CD14-positive monocyte (primary cell): ENCODE measurements at regions not wholly inside any gene's neighbourhood (a gene's known extent, or its start where the extent isn't known, plus 50 kb on each side); places are given as distances from the start of the nearest gene placed in this dataset.

Experiments
- DNase-seq, 3 donors: peaks; one replicate each; pipeline ENCODE4 v3.0.0-alpha.2; 2011 to 2022
- H2AFZ ChIP-seq: 2 replicates; pipeline ENCODE4 v1.6.0; 2012; ENCODE audit warnings: mild to moderate bottlenecking, low read depth, low read length, inconsistent platforms; ENCODE audit not compliant: insufficient read depth, poor library complexity, severe bottlenecking
- H3K27ac ChIP-seq, 2 donors: 1 replicate in 1 of 2; 2 replicates in 1 of 2; pipeline ENCODE4 v1.5.1; 2012 to 2013; ENCODE audit warnings: low read length in 2 of 2, control low read depth in 1 of 2, inconsistent platforms in 1 of 2, low read depth in 1 of 2, mild to moderate bottlenecking in 1 of 2
- H3K27me3 ChIP-seq, 2 donors: one replicate each; pipeline versions ENCODE4 v1.6.0 to v1.6.1; 2011 to 2013; ENCODE audit warnings: low read length in 2 of 2; ENCODE audit not compliant: control insufficient read depth in 2 of 2, insufficient read depth in 2 of 2
- H3K36me3 ChIP-seq, 2 donors: replicated peaks in 1 of 2; 1 replicate in 1 of 2; 2 replicates in 1 of 2; pipeline versions ENCODE4 v1.5.1 to v1.6.1; 2012 to 2013; ENCODE audit warnings: low read length in 2 of 2, control low read depth in 1 of 2, inconsistent platforms in 1 of 2, mild to moderate bottlenecking in 1 of 2; ENCODE audit not compliant: insufficient read depth in 2 of 2, control insufficient read depth in 1 of 2
- H3K4me1 ChIP-seq, 2 donors: 1 replicate in 1 of 2; 2 replicates in 1 of 2; pipeline versions ENCODE4 v1.5.1 to v1.6.1; 2012 to 2013; ENCODE audit warnings: low read length in 2 of 2, control low read depth in 1 of 2, inconsistent platforms in 1 of 2, mild to moderate bottlenecking in 1 of 2, moderate library complexity in 1 of 2; ENCODE audit not compliant: insufficient read depth in 2 of 2, control insufficient read depth in 1 of 2
- H3K4me2 ChIP-seq: replicated peaks from 2 replicates; pipeline ENCODE3; 2012; ENCODE audit warnings: low read length, moderate library complexity, mild to moderate bottlenecking; ENCODE audit not compliant: poor library complexity, severe bottlenecking; ENCODE audit errors: extremely low read depth
- H3K4me3 ChIP-seq, 3 experiments: fragments of 200-600 bp in 1 of 3; sonication (generic) in 1 of 3; replicated peaks in 1 of 3; 1 replicate in 2 of 3; 2 replicates in 1 of 3; pipeline ENCODE4 v1.5.1; 2011 to 2013; ENCODE audit warnings: low read length in 3 of 3, mild to moderate bottlenecking in 3 of 3, control low read depth in 2 of 3, low read depth in 2 of 3, inconsistent platforms in 1 of 3, moderate library complexity in 1 of 3
- H3K79me2 ChIP-seq: 2 replicates; pipeline ENCODE4 v1.6.0; 2012; ENCODE audit warnings: mild to moderate bottlenecking, control low read depth, inconsistent platforms, low read length, moderate library complexity; ENCODE audit not compliant: insufficient read depth
- H3K9ac ChIP-seq: 2 replicates; pipeline ENCODE4 v1.6.0; 2017; ENCODE audit warnings: low read length, mild to moderate bottlenecking; ENCODE audit not compliant: insufficient read depth, poor library complexity, severe bottlenecking
- H3K9me3 ChIP-seq, 2 donors: replicated peaks in 1 of 2; 1 replicate in 1 of 2; 2 replicates in 1 of 2; pipeline versions ENCODE4 v1.5.1 to v1.6.1; 2012 to 2013; ENCODE audit warnings: low read length in 2 of 2, control low read depth in 1 of 2; ENCODE audit not compliant: control insufficient read depth in 1 of 2, insufficient read depth in 1 of 2
- H4K20me1 ChIP-seq: 2 replicates; pipeline ENCODE4 v1.6.0; 2012; ENCODE audit warnings: mild to moderate bottlenecking, low read length, control low read depth, moderate library complexity; ENCODE audit not compliant: insufficient read depth
- H3K27ac Mint-ChIP-seq, 7 donors: one replicate each; pipeline ENCODE4 v1.8.0; 2020; ENCODE audit warnings: mild to moderate bottlenecking in 7 of 7, mixed read lengths in 7 of 7, moderate library complexity in 6 of 7, inconsistent platforms in 2 of 7
- H3K27me3 Mint-ChIP-seq, 3 donors: one replicate each; pipeline ENCODE4 v1.8.0; 2021 to 2022; ENCODE audit warnings: low read depth in 3 of 3, mild to moderate bottlenecking in 3 of 3, mixed read lengths in 3 of 3, moderate library complexity in 3 of 3, inconsistent platforms in 1 of 3
- H3K36me3 Mint-ChIP-seq, 2 donors: one replicate each; pipeline ENCODE4 v1.8.0; 2020; ENCODE audit warnings: mixed read lengths in 2 of 2, inconsistent platforms in 1 of 2, mild to moderate bottlenecking in 1 of 2
- H3K4me1 Mint-ChIP-seq: one replicate; pipeline ENCODE4 v1.8.0; 2020; ENCODE audit warnings: mild to moderate bottlenecking, mixed read lengths
- H3K4me3 Mint-ChIP-seq, 2 donors: one replicate each; pipeline ENCODE4 v1.8.0; 2020; ENCODE audit warnings: mild to moderate bottlenecking in 2 of 2, mixed read lengths in 2 of 2, moderate library complexity in 1 of 2
- H3K9me3 Mint-ChIP-seq, 7 donors: one replicate each; pipeline ENCODE4 v1.8.0; 2020 to 2022; ENCODE audit warnings: mixed read lengths in 7 of 7, mild to moderate bottlenecking in 6 of 7, moderate library complexity in 6 of 7, inconsistent platforms in 2 of 7
- WGBS: methylation state at CpG from one replicate; pipeline ENCODE4 v1.1.5; 2013; ENCODE audit warnings: missing lambda C conversion rate; ENCODE audit not compliant: insufficient coverage; 5-methylcytosine and 5-hydroxymethylcytosine counted together
- intact Hi-C, 2 donors: fragments of 100-400 bp; cut with micrococcal nuclease; formaldehyde crosslinking; loops; one replicate each; pipeline versions ENCODE4 v1.15.0 to v1.15.1; 2023
- TF ChIP-seq, protein P1 (sequence below): fragments of 200-600 bp; IDR thresholded peaks from one replicate; pipeline ENCODE4 v1.8.0; 2022; ENCODE audit warnings: antibody characterized with exemption, mild to moderate bottlenecking

DNA sequence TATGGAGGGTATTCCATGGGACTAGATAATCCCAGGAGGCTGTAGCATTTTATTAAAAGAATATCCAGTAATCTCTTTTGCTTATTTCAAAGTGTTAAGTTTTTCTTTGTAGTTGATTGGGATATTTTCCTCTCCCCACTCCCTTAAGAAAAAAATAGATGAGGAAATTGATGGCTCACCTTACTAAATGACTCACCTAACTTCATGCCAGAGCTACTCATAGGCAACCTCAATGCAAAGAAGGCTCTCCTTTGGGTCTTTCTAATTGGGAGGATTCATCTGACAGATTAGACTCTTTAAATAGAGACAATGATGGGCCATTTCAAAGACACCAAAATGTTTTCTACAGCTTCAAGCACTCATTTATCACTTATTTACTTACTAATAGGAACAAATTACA lies 528.5 kb upstream of the BTBD3 start:
- no peak overlapping the region for H3K4me3 Mint-ChIP-seq
- H3K36me3 ChIP-seq = no peaks in the 10 kb centered on the region
- H4K20me1 ChIP-seq = no peaks in the 10 kb centered on the region
- no peaks in the 10 kb centered on the region for H3K27me3 Mint-ChIP-seq
- H3K79me2 ChIP-seq = no peaks in the 10 kb centered on the region
- no peaks in the 10 kb centered on the region for H3K27me3 ChIP-seq
- TF ChIP-seq, protein P1, sequence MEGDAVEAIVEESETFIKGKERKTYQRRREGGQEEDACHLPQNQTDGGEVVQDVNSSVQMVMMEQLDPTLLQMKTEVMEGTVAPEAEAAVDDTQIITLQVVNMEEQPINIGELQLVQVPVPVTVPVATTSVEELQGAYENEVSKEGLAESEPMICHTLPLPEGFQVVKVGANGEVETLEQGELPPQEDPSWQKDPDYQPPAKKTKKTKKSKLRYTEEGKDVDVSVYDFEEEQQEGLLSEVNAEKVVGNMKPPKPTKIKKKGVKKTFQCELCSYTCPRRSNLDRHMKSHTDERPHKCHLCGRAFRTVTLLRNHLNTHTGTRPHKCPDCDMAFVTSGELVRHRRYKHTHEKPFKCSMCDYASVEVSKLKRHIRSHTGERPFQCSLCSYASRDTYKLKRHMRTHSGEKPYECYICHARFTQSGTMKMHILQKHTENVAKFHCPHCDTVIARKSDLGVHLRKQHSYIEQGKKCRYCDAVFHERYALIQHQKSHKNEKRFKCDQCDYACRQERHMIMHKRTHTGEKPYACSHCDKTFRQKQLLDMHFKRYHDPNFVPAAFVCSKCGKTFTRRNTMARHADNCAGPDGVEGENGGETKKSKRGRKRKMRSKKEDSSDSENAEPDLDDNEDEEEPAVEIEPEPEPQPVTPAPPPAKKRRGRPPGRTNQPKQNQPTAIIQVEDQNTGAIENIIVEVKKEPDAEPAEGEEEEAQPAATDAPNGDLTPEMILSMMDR = no peak
- no peaks in the 10 kb centered on the region for H3K9me3 ChIP-seq
- H3K36me3 Mint-ChIP-seq = no peaks in the 10 kb centered on the region
- H3K9ac ChIP-seq = no peak overlapping the region
- no peak overlapping the region for H3K4me2 ChIP-seq
- DNase-seq = no peak
- no peaks in the 10 kb centered on the region for H3K4me1 ChIP-seq
- intact Hi-C loops = no loop called here
- no peak overlapping the region for H3K27ac ChIP-seq
- H2AFZ ChIP-seq = no peak overlapping the region
- H3K4me3 ChIP-seq = no peak overlapping the region
- H3K4me1 Mint-ChIP-seq = no peaks in the 10 kb centered on the region
- H3K27ac Mint-ChIP-seq = no peak overlapping the region
- peaks cover 0 to 8% (median 4%) of the 10 kb centered on the region in 7 donors for H3K9me3 Mint-ChIP-seq

DNA sequence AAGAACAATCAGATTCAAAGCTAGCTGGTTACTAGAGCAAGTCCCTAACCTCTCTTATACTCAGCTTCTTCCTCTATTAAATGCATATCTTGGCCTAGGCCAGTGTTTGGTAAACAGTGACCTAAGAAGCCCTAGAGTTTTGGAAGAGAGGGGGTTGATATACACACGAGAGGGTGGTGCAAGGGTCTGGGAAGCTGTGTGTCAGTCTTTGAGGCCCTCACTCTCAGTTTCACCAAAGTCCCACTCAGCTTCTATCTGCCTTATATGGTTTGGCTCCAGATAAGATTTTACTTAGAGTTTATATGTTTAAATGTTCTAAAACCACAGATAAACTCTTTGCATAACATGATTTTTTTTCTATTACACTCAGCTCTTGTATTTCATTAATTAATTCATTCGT lies 526.1 kb upstream of the BTBD3 start:
- Histone ChIP-seq H3K4me1 (no peaks in the 10 kb centered on the region), H3K4me2 (no peak overlapping the region), H3K27ac (no peak overlapping the region), H3K27me3 (no peaks in the 10 kb centered on the region), H3K4me3 (no peak overlapping the region), H3K36me3 (no peaks in the 10 kb centered on the region), H4K20me1 (no peaks in the 10 kb centered on the region), H3K9ac (no peak overlapping the region), H2AFZ (no peak overlapping the region), H3K79me2 (no peaks in the 10 kb centered on the region), H3K9me3 (no peaks in the 10 kb centered on the region)
- no peaks in the 10 kb centered on the region for H3K36me3 Mint-ChIP-seq
- peaks cover 0 to 9% (median 4%) of the 10 kb centered on the region in 7 donors for H3K9me3 Mint-ChIP-seq
- H3K27me3 Mint-ChIP-seq = no peaks in the 10 kb centered on the region
- WGBS = no CpG with 5 or more reads among the region's 2 CpGs
- no peak overlapping the region for H3K27ac Mint-ChIP-seq
- no peak overlapping the region for H3K4me3 Mint-ChIP-seq
- no peak for DNase-seq
- TF ChIP-seq, protein P1 = no peak
- intact Hi-C loops = no loop called here
- H3K4me1 Mint-ChIP-seq = no peaks in the 10 kb centered on the region
